ENCODE measurements at regions not wholly inside any gene's neighbourhood (a gene's known extent, or its start where the extent isn't known, plus 50 kb on each side); places are given as distances from the start of the nearest gene placed in this dataset.

- TF ChIP-seq CTCF (conservative IDR thresholded peaks at IDR 0.05; ENCODE audit: low read depth in 2 of 2): peak in 1 of 2 experiments; percentile 26; a peak in 2 of 4 replicates
- TF ChIP-seq EZH2phosphoT487 (IDR thresholded peaks at IDR 0.05; ENCODE audit: unreplicated experiment): no peak
- TF ChIP-seq ZNF114 (CRISPR knock-in tag; IDR thresholded peaks at IDR 0.05): no peak
- no peak for TF ChIP-seq EZH2 (IDR thresholded peaks at IDR 0.05; ENCODE audit: low read depth, unreplicated experiment)
- TF ChIP-seq REST (IDR thresholded peaks at IDR 0.05; ENCODE audit: unreplicated experiment): no peak
- no peak for TF ChIP-seq ZNF331 (CRISPR knock-in tag; IDR thresholded peaks at IDR 0.05; ENCODE audit: low read depth)
- TF ChIP-seq CREB1 (CRISPR knock-in tag; IDR thresholded peaks at IDR 0.05; ENCODE audit: low read depth): no peak
- TF ChIP-seq POLR2AphosphoS5 (IDR thresholded peaks at IDR 0.05; ENCODE audit: low read depth): no peak
- no peak for TF ChIP-seq JUNB (IDR thresholded peaks at IDR 0.05; ENCODE audit: unreplicated experiment)
- no peak for TF ChIP-seq NANOG (IDR thresholded peaks at IDR 0.05; ENCODE audit: borderline replicate concordance)
- TF ChIP-seq STAT1 (IDR thresholded peaks at IDR 0.05; ENCODE audit: unreplicated experiment): no peak
- no peak for TF ChIP-seq ETS1 (IDR thresholded peaks at IDR 0.05)
- TF ChIP-seq ZNF462 (CRISPR knock-in tag; IDR thresholded peaks at IDR 0.05): no peak
These were observed 65.9 kb downstream of the KCNA1 start for GRCh38 chr12:4975574-4975973.

Data from GM23338 (cell line).